ENCODE measurements at regions not wholly inside any gene's neighbourhood (a gene's known extent, or its start where the extent isn't known, plus 50 kb on each side); places are given as distances from the start of the nearest gene placed in this dataset.

- TF ChIP-seq POLR2A (IDR thresholded peaks at IDR 0.05) (no peak), CTCF (IDR thresholded peaks at IDR 0.05) (no peak)
Observed at GRCh38 chr13:30097701-30098100, 209.7 kb downstream of the KATNAL1 start.

All from transverse colon (tissue), 3 donors.